ENCODE measurements at regions not wholly inside any gene's neighbourhood (a gene's known extent, or its start where the extent isn't known, plus 50 kb on each side); places are given as distances from the start of the nearest gene placed in this dataset.

- Histone ChIP-seq H3K27ac (no peak overlapping the region), H3K27me3 (no peaks in the 10 kb centered on the region), H3K4me3 (no peak overlapping the region), H3K9me3 (ENCODE audit: low read depth) (no peaks in the 10 kb centered on the region), H3K36me3 (no peaks in the 10 kb centered on the region), H3K4me1 (ENCODE audit: low read depth) (no peaks in the 10 kb centered on the region)
- TF ChIP-seq CTCF (IDR thresholded peaks at IDR 0.05; ENCODE audit: low read depth, low read length), result no peak
- DNase-seq (ENCODE audit: low read depth in 1 of 2, low spot score in 1 of 2), result no peak
These were observed 467.2 kb downstream of the TTLL7 start for GRCh38 chr1:83531521-83532309.

DNA sequence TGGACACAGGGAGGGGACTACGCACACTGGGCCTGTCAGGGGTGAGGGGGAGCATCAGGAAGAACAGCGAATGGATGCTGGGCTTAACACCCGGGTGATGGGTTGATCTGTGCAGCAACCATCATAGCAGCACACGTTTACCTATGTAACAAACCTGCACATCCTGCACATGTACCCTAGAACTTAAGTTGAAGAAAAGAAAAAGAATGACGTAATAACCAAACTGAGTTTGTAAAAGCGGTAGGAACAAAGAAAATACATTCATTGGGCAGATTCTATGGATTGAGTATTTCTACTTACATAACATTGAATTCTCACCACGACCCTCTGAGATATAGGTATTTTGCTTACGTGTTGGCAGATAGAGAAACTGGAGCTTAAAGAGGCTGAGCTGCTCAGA is 468.4 kb downstream of the TTLL7 start:
- Histone ChIP-seq H3K36me3 (no peaks in the 10 kb centered on the region), H3K27ac (no peak overlapping the region), H3K9me3 (ENCODE audit: low read depth) (no peaks in the 10 kb centered on the region), H3K27me3 (no peaks in the 10 kb centered on the region), H3K4me3 (no peak overlapping the region), H3K4me1 (ENCODE audit: low read depth) (no peaks in the 10 kb centered on the region)
- DNase-seq (ENCODE audit: low read depth in 1 of 2, low spot score in 1 of 2), result no peak
- no peak for TF ChIP-seq CTCF (IDR thresholded peaks at IDR 0.05; ENCODE audit: low read depth, low read length)

DNA sequence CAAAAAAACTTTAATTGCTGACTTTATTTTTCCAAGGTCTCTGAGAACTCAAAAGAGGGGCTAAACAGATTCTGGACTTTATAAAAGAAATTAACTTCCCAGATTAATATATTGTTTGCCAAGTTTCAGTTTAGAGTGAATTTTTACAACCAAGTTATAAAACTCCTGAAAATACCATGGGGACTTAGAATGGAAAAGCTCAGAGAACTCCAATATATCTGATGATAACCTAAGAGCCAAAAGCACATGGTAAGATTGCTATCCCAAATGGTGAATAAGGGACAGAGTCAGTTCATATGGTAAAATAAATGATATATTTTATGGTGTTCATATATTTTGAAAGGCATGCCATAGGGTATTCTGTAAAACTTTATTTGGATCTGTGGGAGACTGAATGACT is 470.9 kb downstream of the TTLL7 start:
- H3K27ac ChIP-seq, result no peak overlapping the region
- H3K9me3 ChIP-seq (ENCODE audit: low read depth), result no peaks in the 10 kb centered on the region
- no peaks in the 10 kb centered on the region for H3K27me3 ChIP-seq
- H3K4me1 ChIP-seq (ENCODE audit: low read depth), result no peaks in the 10 kb centered on the region
- no peak for TF ChIP-seq CTCF (IDR thresholded peaks at IDR 0.05; ENCODE audit: low read depth, low read length)
- H3K36me3 ChIP-seq, result no peaks in the 10 kb centered on the region
- DNase-seq (ENCODE audit: low read depth in 1 of 2, low spot score in 1 of 2), result no peak
- no peak overlapping the region for H3K4me3 ChIP-seq

- no peaks in the 10 kb centered on the region for H3K9me3 ChIP-seq (ENCODE audit: low read depth)
- no peak overlapping the region for H3K4me3 ChIP-seq
- no peaks in the 10 kb centered on the region for H3K27me3 ChIP-seq
- no peaks in the 10 kb centered on the region for H3K36me3 ChIP-seq
- no peak for TF ChIP-seq CTCF (IDR thresholded peaks at IDR 0.05; ENCODE audit: low read depth, low read length)
- H3K4me1 ChIP-seq (ENCODE audit: low read depth), result no peaks in the 10 kb centered on the region
- DNase-seq (ENCODE audit: low read depth in 1 of 2, low spot score in 1 of 2), result no peak
- no peak overlapping the region for H3K27ac ChIP-seq
These were observed 478.1 kb downstream of the TTLL7 start for GRCh38 chr1:83520797-83521196.

DNA sequence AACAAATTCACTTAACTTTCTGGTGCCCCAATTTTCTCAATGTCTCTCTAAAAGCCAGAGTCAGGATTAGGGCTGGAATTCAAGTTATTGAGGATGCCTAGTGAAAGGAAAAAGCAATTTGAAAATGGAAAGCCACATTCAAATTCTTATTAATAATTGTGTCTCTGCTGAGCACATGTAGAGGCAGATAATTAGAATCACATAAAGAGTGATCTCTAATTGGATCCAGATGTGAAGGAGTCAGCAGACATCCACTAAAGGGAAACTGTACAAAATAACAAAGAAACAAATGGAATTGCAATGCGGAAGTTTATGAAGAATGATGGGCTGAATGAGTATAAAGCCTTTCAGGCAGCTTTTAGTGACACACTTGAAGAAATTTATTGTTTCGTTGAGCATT is 482.6 kb downstream of the TTLL7 start:
- no peak for TF ChIP-seq CTCF (IDR thresholded peaks at IDR 0.05; ENCODE audit: low read depth, low read length)
- H3K9me3 ChIP-seq (ENCODE audit: low read depth), result no peaks in the 10 kb centered on the region
- H3K4me1 ChIP-seq (ENCODE audit: low read depth), result no peaks in the 10 kb centered on the region
- H3K27me3 ChIP-seq, result no peaks in the 10 kb centered on the region
- H3K27ac ChIP-seq, result no peak overlapping the region
- no peak for DNase-seq (ENCODE audit: low read depth in 1 of 2, low spot score in 1 of 2)
- no peaks in the 10 kb centered on the region for H3K36me3 ChIP-seq
- no peak overlapping the region for H3K4me3 ChIP-seq
